Thymus (tissue), 11 donors: ENCODE measurements at regions not wholly inside any gene's neighbourhood (a gene's known extent, or its start where the extent isn't known, plus 50 kb on each side); places are given as distances from the start of the nearest gene placed in this dataset.

ENCODE experiments used
- DNase-seq, 9 donors: peaks; one replicate each; pipeline ENCODE4 v3.0.0-alpha.2; 2013; ENCODE audit warnings: low spot score in 9 of 9, low read depth in 6 of 9, missing footprints in 1 of 9
- H3K27ac ChIP-seq, 2 donors: one replicate each; pipeline ENCODE4 v1.5.1; 2013; ENCODE audit warnings: control low read depth in 1 of 2, low read depth in 1 of 2, low read length in 1 of 2, mild to moderate bottlenecking in 1 of 2, moderate library complexity in 1 of 2
- H3K27me3 ChIP-seq, 2 donors: one replicate each; pipeline ENCODE4 v1.5.1; 2013; ENCODE audit warnings: low read length in 1 of 2; ENCODE audit not compliant: control insufficient read depth in 2 of 2, insufficient read depth in 1 of 2
- H3K36me3 ChIP-seq, 2 donors: one replicate each; pipeline ENCODE4 v1.5.1; 2013; ENCODE audit warnings: low read length in 1 of 2, mild to moderate bottlenecking in 1 of 2, moderate library complexity in 1 of 2; ENCODE audit not compliant: control insufficient read depth in 2 of 2, insufficient read depth in 2 of 2
- H3K4me1 ChIP-seq, 2 donors: one replicate each; pipeline ENCODE4 v1.5.1; 2013; ENCODE audit warnings: low read length in 2 of 2; ENCODE audit not compliant: control insufficient read depth in 2 of 2, insufficient read depth in 2 of 2
- H3K4me3 ChIP-seq, 2 donors: one replicate each; pipeline ENCODE4 v1.5.1; 2013; ENCODE audit warnings: low read length in 2 of 2, control low read depth in 1 of 2, mild to moderate bottlenecking in 1 of 2
- H3K9me3 ChIP-seq, 2 donors: one replicate each; pipeline ENCODE4 v1.5.1; 2013; ENCODE audit warnings: low read length in 1 of 2, mild to moderate bottlenecking in 1 of 2; ENCODE audit not compliant: control insufficient read depth in 2 of 2, insufficient read depth in 1 of 2
- WGBS: extraction: QIAGEN DNeasy Blood & Tissue Kit; methylation state at CpG from one replicate; pipeline ENCODE4 v1.1.7; 2013; 5-methylcytosine and 5-hydroxymethylcytosine counted together
- donor health status: healthy.

- H3K27ac ChIP-seq = no peak overlapping the region
- no peaks in the 10 kb centered on the region for H3K27me3 ChIP-seq
- H3K4me3 ChIP-seq = no peak overlapping the region
- DNase-seq = no peak
- WGBS = 96% methylated on average over 2 of the region's 2 CpGs
- H3K9me3 ChIP-seq = no peaks in the 10 kb centered on the region
- H3K36me3 ChIP-seq = no peaks in the 10 kb centered on the region
- H3K4me1 ChIP-seq = peaks cover 3 to 15% of the 10 kb centered on the region in 2 donors
Measured at GRCh38 chr15:38678281-38678680, 113.7 kb upstream of the RASGRP1 start.

DNA sequence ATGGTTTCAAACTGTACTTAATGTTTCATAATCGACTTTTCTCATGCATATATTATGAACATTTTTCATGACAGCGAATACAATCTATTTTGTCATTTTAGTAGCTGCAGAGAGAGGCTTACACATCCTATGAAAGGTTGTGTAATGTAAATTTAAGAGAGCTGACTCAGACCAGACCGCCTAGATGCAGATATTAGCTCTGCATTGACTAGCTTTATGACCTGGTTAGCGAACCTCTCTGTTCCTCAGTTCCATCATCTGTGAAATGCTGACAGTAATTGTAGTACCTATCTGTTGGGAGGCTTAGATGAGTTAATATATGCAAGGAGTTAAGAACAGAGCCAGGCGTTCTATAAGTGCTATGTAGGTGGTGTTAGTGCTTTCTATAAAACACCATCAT lies 116.2 kb upstream of the RASGRP1 start:
- no peak for DNase-seq
- no peaks in the 10 kb centered on the region for H3K9me3 ChIP-seq
- H3K4me3 ChIP-seq = no peak overlapping the region
- H3K4me1 ChIP-seq = peaks cover 19 to 31% of the 10 kb centered on the region in 2 donors
- no peaks in the 10 kb centered on the region for H3K27me3 ChIP-seq
- no peaks in the 10 kb centered on the region for H3K36me3 ChIP-seq
- 97% methylated on average over 5 of the region's 5 CpGs for WGBS
- H3K27ac ChIP-seq = no peak overlapping the region

DNA sequence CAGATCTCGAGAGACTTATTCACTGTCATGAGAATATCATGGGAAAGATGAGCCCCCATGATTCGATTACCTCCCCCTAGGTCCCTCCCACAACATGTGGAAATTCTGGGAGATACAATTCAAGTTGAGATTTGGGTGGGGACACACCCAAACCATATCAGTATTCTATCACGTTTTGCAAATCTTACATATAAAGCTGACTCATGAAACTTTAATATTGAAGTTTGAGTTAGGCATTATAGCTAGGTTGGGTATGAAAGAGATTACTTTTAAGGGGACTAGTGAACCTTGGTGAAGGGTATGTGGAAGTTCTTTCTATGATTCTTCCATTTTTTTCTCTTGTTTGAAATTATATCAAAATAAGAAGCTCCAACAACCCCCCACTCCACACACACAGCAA lies 117.7 kb upstream of the RASGRP1 start:
- Histone ChIP-seq H3K27me3 (no peaks in the 10 kb centered on the region), H3K9me3 (no peaks in the 10 kb centered on the region), H3K4me1 (peaks cover 31 to 47% of the 10 kb centered on the region in 2 donors), H3K36me3 (no peaks in the 10 kb centered on the region), H3K4me3 (no peak overlapping the region), H3K27ac (no peak overlapping the region)
- DNase-seq = no peak
- 97% methylated on average over 3 of the region's 3 CpGs for WGBS

DNA sequence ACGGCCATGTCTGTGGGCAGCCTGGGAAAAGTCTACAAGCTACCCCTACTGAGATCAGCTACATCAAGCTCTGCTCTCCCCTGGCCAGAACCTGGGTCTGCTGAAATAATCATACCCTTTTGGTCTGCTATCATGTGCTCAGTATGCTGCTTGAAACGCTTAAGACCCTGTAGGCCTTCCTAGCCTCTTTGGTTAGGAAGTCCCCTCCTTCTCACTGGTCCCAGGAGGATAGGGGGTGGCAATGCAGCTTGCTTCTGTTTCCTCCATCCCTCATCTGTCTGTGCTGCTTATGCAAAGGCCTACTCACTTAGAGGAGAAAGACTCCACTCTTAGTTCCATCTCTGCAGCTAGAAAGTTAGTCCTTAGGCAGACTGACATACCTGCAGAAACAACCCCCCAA lies 118.2 kb upstream of the RASGRP1 start:
- Histone ChIP-seq H3K4me3 (no peak overlapping the region), H3K27me3 (no peaks in the 10 kb centered on the region), H3K9me3 (no peaks in the 10 kb centered on the region), H3K4me1 (peaks cover 36 to 52% of the 10 kb centered on the region in 2 donors), H3K27ac (no peak overlapping the region), H3K36me3 (no peaks in the 10 kb centered on the region)
- DNase-seq = no peak
- WGBS = 92% methylated on average over 2 of the region's 2 CpGs

- Histone ChIP-seq H3K27ac (no peak overlapping the region), H3K4me3 (no peak overlapping the region), H3K27me3 (no peaks in the 10 kb centered on the region), H3K36me3 (no peaks in the 10 kb centered on the region), H3K4me1 (peaks cover 43 to 59% of the 10 kb centered on the region in 2 donors), H3K9me3 (no peaks in the 10 kb centered on the region)
- DNase-seq = peak in 6 of 9 donors; percentile 64 to 88 (median 78)
- WGBS = 95% methylated on average over 2 of the region's 2 CpGs
Measured at GRCh38 chr15:38683382-38684242, 119.0 kb upstream of the RASGRP1 start.

DNA sequence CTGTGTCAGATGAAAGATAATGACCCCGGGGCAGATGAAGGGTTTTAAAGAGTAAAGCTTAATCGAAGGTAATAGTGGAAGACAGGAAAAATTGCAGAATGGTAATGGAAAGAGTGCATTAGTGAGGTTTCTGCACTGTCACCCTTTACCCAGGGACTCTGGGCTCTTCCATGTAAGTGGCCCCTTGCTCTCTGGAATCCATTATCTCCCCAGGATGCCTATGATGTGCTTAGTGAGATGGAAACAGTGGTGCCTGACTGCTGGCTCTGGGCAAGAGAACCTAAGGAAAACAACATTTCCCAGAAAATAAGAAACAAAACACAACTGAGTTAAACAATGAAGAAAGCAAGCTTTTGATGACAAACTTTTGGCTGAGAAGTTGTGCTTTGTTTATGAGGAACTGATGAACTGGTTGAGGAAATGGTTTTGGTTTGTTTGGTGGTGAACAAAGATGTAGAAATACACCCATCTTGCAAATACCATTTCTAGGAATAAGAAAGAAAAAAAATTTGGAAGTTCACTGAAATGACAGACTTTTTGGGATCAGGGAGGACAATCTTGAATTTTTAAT lies 119.9 kb upstream of the RASGRP1 start:
- Histone ChIP-seq H3K27me3 (no peaks in the 10 kb centered on the region), H3K36me3 (no peaks in the 10 kb centered on the region), H3K4me1 (peaks cover 51 to 68% of the 10 kb centered on the region in 2 donors), H3K4me3 (no peak overlapping the region), H3K27ac (peak overlapping the region in 1 of 2 donors; percentile 39), H3K9me3 (no peaks in the 10 kb centered on the region)
- 83% methylated on average over 2 of the region's 2 CpGs for WGBS
- peak in 1 of 9 donors; percentile 63 for DNase-seq

DNA sequence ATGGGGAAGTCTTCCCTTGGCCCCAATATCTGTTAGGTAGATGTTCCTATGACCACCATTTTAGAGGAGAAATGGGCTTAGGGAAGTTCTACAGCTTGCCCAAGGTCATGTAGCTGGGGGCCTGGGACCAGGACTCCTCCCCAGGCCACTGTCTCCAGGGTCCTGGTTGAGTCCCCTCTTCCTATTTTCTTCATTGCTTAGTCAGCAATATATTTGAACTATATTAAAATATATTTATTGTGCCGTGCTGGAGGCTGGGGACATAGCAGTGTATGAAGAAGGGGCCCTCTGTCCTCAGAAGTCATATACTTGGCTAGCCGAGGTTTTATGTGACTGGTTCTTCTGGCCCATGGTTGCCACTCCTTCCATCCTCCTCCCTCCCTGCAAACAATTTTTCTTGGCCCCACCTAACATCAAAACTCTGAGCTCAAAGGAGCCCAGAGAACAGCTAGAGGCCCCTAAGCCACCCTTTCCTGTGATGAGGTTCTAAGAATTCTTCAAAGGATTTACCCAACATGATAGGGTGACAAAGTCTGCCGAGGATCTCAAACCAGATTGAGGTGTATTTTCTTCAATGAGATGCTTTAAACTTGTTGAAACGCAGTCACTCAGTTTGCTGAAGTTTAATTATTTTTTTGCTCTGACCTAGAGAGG lies 121.2 kb upstream of the RASGRP1 start:
- H3K9me3 ChIP-seq = no peaks in the 10 kb centered on the region
- H3K27ac ChIP-seq = peak overlapping the region in 1 of 2 donors; percentile 67
- WGBS = 28% methylated on average over 4 of the region's 4 CpGs
- peaks cover 54 to 81% of the 10 kb centered on the region in 2 donors for H3K4me1 ChIP-seq
- H3K4me3 ChIP-seq = no peak overlapping the region
- DNase-seq = peak in 5 of 9 donors; percentile 64 to 90 (median 72)
- no peaks in the 10 kb centered on the region for H3K27me3 ChIP-seq
- H3K36me3 ChIP-seq = no peaks in the 10 kb centered on the region

- H3K27me3 ChIP-seq = no peaks in the 10 kb centered on the region
Measured at GRCh38 chr15:38687340-38687739, 122.7 kb upstream of the RASGRP1 start.

More at GRCh38 chr15:38687340-38687739, 122.7 kb upstream of the RASGRP1 start:
- Histone ChIP-seq H3K9me3 (no peaks in the 10 kb centered on the region), H3K4me1 (peaks cover 54 to 89% of the 10 kb centered on the region in 2 donors), H3K36me3 (no peaks in the 10 kb centered on the region), H3K27ac (peak overlapping the region in 1 of 2 donors; percentile 32), H3K4me3 (no peak overlapping the region)
- peak in 1 of 9 donors; percentile 50 for DNase-seq
- WGBS = 25% methylated on average over 2 of the region's 2 CpGs
